ENCODE measurements at regions not wholly inside any gene's neighbourhood (a gene's known extent, or its start where the extent isn't known, plus 50 kb on each side); places are given as distances from the start of the nearest gene placed in this dataset.

DNA sequence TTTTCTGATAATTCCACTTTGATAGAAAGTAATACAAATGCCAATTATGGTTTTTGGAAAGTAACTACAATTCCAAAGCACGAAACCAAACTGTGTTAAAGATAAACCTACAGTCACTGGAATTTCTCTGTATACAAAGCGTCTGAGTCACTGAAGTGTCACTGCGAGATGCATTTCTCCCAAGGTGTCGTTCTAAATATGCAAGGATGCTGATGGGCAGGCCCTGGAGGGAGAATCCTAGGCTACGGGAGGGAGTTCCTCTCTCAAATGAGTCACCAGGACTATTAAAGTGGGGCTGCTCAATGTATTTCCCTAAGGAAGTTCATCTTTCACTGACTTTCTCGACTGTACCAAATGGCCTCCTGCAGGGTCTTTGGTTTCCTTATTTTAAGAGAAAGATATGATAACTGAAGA, 163.8 kb upstream of the STK17B start:
- Histone ChIP-seq H2AFZ (no peak overlapping the region), H3K36me3 (ENCODE audit: control insufficient read depth, insufficient read depth, low read length) (no peaks in the 10 kb centered on the region), H3K9me3 (ENCODE audit: control insufficient read depth, low read length) (no peaks in the 10 kb centered on the region), H3K4me3 (ENCODE audit: low read depth, low read length) (no peak overlapping the region), H3K9ac (no peak overlapping the region), H3K4me1 (no peaks in the 10 kb centered on the region), H3K79me2 (no peaks in the 10 kb centered on the region), H3K27ac (no peak overlapping the region), H3K27me3 (ENCODE audit: control insufficient read depth, insufficient read depth, low read length) (no peaks in the 10 kb centered on the region), H3K4me2 (ENCODE audit: low read length) (no peak overlapping the region)
- TF ChIP-seq, protein P1, sequence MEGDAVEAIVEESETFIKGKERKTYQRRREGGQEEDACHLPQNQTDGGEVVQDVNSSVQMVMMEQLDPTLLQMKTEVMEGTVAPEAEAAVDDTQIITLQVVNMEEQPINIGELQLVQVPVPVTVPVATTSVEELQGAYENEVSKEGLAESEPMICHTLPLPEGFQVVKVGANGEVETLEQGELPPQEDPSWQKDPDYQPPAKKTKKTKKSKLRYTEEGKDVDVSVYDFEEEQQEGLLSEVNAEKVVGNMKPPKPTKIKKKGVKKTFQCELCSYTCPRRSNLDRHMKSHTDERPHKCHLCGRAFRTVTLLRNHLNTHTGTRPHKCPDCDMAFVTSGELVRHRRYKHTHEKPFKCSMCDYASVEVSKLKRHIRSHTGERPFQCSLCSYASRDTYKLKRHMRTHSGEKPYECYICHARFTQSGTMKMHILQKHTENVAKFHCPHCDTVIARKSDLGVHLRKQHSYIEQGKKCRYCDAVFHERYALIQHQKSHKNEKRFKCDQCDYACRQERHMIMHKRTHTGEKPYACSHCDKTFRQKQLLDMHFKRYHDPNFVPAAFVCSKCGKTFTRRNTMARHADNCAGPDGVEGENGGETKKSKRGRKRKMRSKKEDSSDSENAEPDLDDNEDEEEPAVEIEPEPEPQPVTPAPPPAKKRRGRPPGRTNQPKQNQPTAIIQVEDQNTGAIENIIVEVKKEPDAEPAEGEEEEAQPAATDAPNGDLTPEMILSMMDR (IDR thresholded peaks at IDR 0.05): no peak

DNA sequence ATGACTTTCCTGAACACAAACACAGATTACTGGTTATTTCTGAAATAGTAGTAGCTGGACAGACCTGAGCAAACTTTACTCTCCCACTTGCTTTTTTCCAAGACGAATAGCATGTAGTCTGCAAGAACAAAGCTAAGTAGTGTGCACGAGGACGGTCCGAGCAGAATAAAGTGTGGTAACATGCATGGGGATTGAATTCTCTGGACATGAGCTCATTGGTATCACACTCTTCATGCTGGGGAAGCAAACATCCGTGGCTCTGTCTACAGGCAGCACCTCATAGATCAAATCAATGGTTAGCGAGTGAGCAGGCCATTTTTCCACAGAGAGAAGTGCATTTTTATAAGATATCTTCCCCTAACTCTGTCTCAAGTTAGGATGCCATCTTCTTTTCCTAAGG, 164.8 kb upstream of the STK17B start:
- Histone ChIP-seq H2AFZ (no peak overlapping the region), H3K27me3 (ENCODE audit: control insufficient read depth, insufficient read depth, low read length) (no peaks in the 10 kb centered on the region), H3K27ac (no peak overlapping the region), H3K4me1 (no peaks in the 10 kb centered on the region), H3K9me3 (ENCODE audit: control insufficient read depth, low read length) (no peaks in the 10 kb centered on the region), H3K36me3 (ENCODE audit: control insufficient read depth, insufficient read depth, low read length) (no peaks in the 10 kb centered on the region), H3K79me2 (no peaks in the 10 kb centered on the region), H3K9ac (no peak overlapping the region), H3K4me3 (ENCODE audit: low read depth, low read length) (no peak overlapping the region), H3K4me2 (ENCODE audit: low read length) (no peak overlapping the region)
- TF ChIP-seq, protein P1 (IDR thresholded peaks at IDR 0.05): no peak

DNA sequence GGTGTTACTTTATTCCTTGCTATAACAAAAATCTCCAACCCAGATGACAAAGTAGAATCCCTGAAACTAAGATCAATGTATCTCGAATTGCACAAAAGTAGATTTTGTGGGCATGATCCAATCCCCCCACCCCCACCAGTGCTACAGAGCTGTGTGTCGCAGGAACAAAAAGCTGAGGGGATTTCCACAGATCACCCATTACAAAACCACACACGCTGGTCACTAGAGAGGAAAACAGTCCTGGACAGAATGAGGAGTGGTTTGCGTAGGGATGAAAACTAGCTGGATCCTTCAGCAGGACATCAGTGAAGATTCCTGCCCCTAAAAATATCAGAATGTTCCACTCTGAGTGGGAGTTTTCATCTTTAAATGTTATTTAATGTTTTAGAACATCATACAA, 165.3 kb upstream of the STK17B start:
- TF ChIP-seq, protein P1 (IDR thresholded peaks at IDR 0.05): no peak
- no peaks in the 10 kb centered on the region for H3K9me3 ChIP-seq (ENCODE audit: control insufficient read depth, low read length)
- no peaks in the 10 kb centered on the region for H3K27me3 ChIP-seq (ENCODE audit: control insufficient read depth, insufficient read depth, low read length)
- H3K4me2 ChIP-seq (ENCODE audit: low read length): no peak overlapping the region
- no peaks in the 10 kb centered on the region for H3K36me3 ChIP-seq (ENCODE audit: control insufficient read depth, insufficient read depth, low read length)
- H3K4me3 ChIP-seq (ENCODE audit: low read depth, low read length): no peak overlapping the region
- no peaks in the 10 kb centered on the region for H3K4me1 ChIP-seq
- H3K9ac ChIP-seq: no peak overlapping the region
- H3K79me2 ChIP-seq: no peaks in the 10 kb centered on the region
- H2AFZ ChIP-seq: no peak overlapping the region
- no peak overlapping the region for H3K27ac ChIP-seq

DNA sequence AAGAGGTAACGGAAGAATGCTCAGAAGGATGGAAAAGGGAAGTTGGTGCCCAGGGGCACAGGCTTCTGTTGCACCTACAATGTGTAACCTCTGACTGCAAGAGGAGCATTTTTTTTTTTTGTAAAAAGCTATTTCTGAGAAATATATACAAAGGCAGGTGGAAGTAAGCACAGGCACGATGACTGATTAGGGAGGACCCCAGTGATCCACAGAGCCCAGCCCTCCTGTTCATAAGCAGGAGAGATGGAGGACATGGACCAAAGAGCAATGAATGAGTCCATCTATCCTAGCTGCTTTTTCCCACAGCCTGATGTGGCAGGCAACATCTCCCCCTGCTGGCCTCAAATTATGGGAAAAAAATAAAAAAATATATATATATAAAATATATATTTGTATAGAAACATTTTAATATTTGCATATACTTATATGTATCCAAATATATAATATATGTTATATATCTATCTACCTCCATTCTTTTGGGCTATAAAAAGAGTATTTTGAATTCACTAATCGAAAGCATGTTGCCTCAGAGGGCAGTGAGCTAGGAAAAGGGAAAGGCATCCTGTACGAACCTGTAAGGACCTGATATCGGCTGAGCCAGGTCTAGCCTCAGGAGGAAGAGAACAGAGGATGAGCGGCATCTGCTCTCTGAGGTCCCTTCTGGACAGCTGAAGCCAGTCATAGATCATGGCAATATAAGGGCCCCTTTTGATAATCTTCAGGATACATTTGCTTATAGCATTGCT, 166.0 kb upstream of the STK17B start:
- Histone ChIP-seq H2AFZ (no peak overlapping the region), H3K4me1 (no peaks in the 10 kb centered on the region), H3K36me3 (ENCODE audit: control insufficient read depth, insufficient read depth, low read length) (no peaks in the 10 kb centered on the region), H3K4me3 (ENCODE audit: low read depth, low read length) (no peak overlapping the region), H3K27ac (no peak overlapping the region), H3K27me3 (ENCODE audit: control insufficient read depth, insufficient read depth, low read length) (no peaks in the 10 kb centered on the region), H3K9me3 (ENCODE audit: control insufficient read depth, low read length) (no peaks in the 10 kb centered on the region), H3K4me2 (ENCODE audit: low read length) (no peak overlapping the region), H3K79me2 (no peaks in the 10 kb centered on the region), H3K9ac (no peak overlapping the region)
- TF ChIP-seq, protein P1 (IDR thresholded peaks at IDR 0.05): peak; percentile 24

DNA sequence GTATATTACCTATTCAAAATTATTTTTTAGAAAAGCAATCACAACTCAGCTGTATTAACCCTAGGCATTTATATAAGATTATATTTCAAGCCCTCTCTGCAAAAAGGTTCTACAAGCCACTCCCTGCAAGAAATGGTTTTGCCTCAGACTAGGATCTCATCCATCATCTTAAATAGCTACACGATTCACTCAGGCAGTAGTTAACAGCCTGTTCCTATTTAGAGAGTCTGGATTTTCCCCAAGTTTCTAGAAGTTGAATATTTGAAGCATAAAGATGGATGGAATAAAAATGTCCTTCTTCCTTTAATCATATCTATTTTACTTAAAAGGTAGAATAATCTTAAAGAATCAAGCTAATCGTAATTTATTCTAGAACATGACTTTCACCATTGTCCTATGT, 167.1 kb upstream of the STK17B start:
- Histone ChIP-seq H3K27ac (no peak overlapping the region), H2AFZ (no peak overlapping the region), H3K79me2 (no peaks in the 10 kb centered on the region), H3K4me3 (ENCODE audit: low read depth, low read length) (no peak overlapping the region), H3K27me3 (ENCODE audit: control insufficient read depth, insufficient read depth, low read length) (no peaks in the 10 kb centered on the region), H3K36me3 (ENCODE audit: control insufficient read depth, insufficient read depth, low read length) (no peaks in the 10 kb centered on the region), H3K4me1 (no peaks in the 10 kb centered on the region), H3K9ac (no peak overlapping the region), H3K9me3 (ENCODE audit: control insufficient read depth, low read length) (no peaks in the 10 kb centered on the region), H3K4me2 (ENCODE audit: low read length) (no peak overlapping the region)
- TF ChIP-seq, protein P1 (IDR thresholded peaks at IDR 0.05): no peak
